H1 (cell line): ENCODE measurements at regions not wholly inside any gene's neighbourhood (a gene's known extent, or its start where the extent isn't known, plus 50 kb on each side); places are given as distances from the start of the nearest gene placed in this dataset.

Source experiments
- CTCF ChIA-PET: fragments of 300-600 bp; sonication (Branson Sonifier 250); formaldehyde crosslinking; loops from one replicate; lab custom pipeline; 2021; ENCODE audit not compliant: partially characterized antibody; lab: Charles Lee
- POLR2A ChIA-PET: fragments of 300-600 bp; sonication (Branson Sonifier 250); formaldehyde crosslinking; loops from one replicate; lab custom pipeline; 2021; ENCODE audit warnings: inconsistent platforms; ENCODE audit not compliant: partially characterized antibody; lab: Charles Lee
- DNase-seq, 2 experiments: peaks; one replicate each; pipeline versions ENCODE4 v3.0.0 to v3.0.0-alpha.2; 2010 to 2022; ENCODE audit warnings: low spot score in 2 of 2, low read depth in 1 of 2, mixed read lengths in 1 of 2
- FAIRE-seq: peaks from 2 replicates; lab custom pipeline; 2011; peaks lifted over from hg19 to GRCh38; lab: Jason Lieb, UNC
- H2AFZ ChIP-seq: 2 replicates; pipeline ENCODE4 v1.8.1; 2012; ENCODE audit warnings: low read length, inconsistent platforms
- H2AK5ac ChIP-seq: 2 replicates; pipeline ENCODE4 v1.6.1; 2013; ENCODE audit warnings: low read depth, low read length
- H2BK120ac ChIP-seq: replicated peaks from 2 replicates; pipeline ENCODE3; 2013; ENCODE audit warnings: low read depth, low read length, inconsistent platforms
- H2BK12ac ChIP-seq: 2 replicates; pipeline ENCODE4 v1.6.1; 2013; ENCODE audit warnings: low read depth, low read length
- H2BK15ac ChIP-seq: 2 replicates; pipeline ENCODE4 v1.6.1; 2013; ENCODE audit warnings: low read length
- H2BK20ac ChIP-seq: 2 replicates; pipeline ENCODE4 v1.6.1; 2013; ENCODE audit warnings: low read length
- H2BK5ac ChIP-seq: 2 replicates; pipeline ENCODE4 v1.6.1; 2013; ENCODE audit warnings: low read depth, low read length
- H3K14ac ChIP-seq: 2 replicates; pipeline ENCODE4 v1.6.1; 2013; ENCODE audit warnings: inconsistent platforms; ENCODE audit not compliant: insufficient read length
- H3K18ac ChIP-seq: 2 replicates; pipeline ENCODE4 v1.6.1; 2013; ENCODE audit warnings: low read length; ENCODE audit errors: extremely low read depth
- H3K23ac ChIP-seq: 2 replicates; pipeline ENCODE4 v1.6.1; 2013; ENCODE audit warnings: inconsistent platforms; ENCODE audit not compliant: insufficient read length
- H3K23me2 ChIP-seq: 2 replicates; pipeline ENCODE4 v1.6.1; 2013; ENCODE audit warnings: low read depth, low read length
- H3K27ac ChIP-seq: 2 replicates; pipeline ENCODE4 v1.6.1; 2011; ENCODE audit warnings: low read depth, low read length, inconsistent platforms
- H3K27me3 ChIP-seq, 4 experiments: replicated peaks in 1 of 4; 1 replicate in 1 of 4; 2 replicates in 3 of 4; pipeline versions ENCODE4 v1.6.1 to v1.8.1; 2011 to 2013; ENCODE audit warnings: low read length in 3 of 4, mild to moderate bottlenecking in 3 of 4, inconsistent platforms in 2 of 4, mixed read lengths in 2 of 4, moderate library complexity in 1 of 4; ENCODE audit not compliant: control insufficient read depth in 3 of 4, insufficient read depth in 3 of 4; ENCODE audit errors: extremely low read depth in 1 of 4
- H3K36me3 ChIP-seq, 4 experiments: 2 replicates each; pipeline versions ENCODE4 v1.6.1 to v1.8.1; 2011 to 2013; ENCODE audit warnings: mild to moderate bottlenecking in 4 of 4, low read length in 3 of 4, moderate library complexity in 2 of 4, control low read depth in 1 of 4, inconsistent platforms in 1 of 4; ENCODE audit not compliant: insufficient read depth in 4 of 4, control insufficient read depth in 2 of 4
- H3K4ac ChIP-seq: replicated peaks from 2 replicates; pipeline ENCODE3; 2013; ENCODE audit warnings: low read length, low read depth, mixed read lengths, inconsistent platforms; ENCODE audit not compliant: insufficient read length
- H3K4me1 ChIP-seq, 4 experiments: replicated peaks in 1 of 4; 1 replicate in 1 of 4; 2 replicates in 3 of 4; pipeline versions ENCODE4 v1.6.1 to v1.8.1; 2011 to 2013; ENCODE audit warnings: low read length in 3 of 4, inconsistent platforms in 2 of 4, mixed read lengths in 1 of 4; ENCODE audit not compliant: insufficient read depth in 4 of 4, control insufficient read depth in 3 of 4
- H3K4me2 ChIP-seq, 2 experiments: 2 replicates each; pipeline versions ENCODE4 v1.6.1 to v1.8.1; 2011 to 2013; ENCODE audit warnings: low read depth in 2 of 2, low read length in 2 of 2, control low read depth in 1 of 2, inconsistent platforms in 1 of 2, mild to moderate bottlenecking in 1 of 2; ENCODE audit not compliant: insufficient read depth in 1 of 2
- H3K4me3 ChIP-seq, 4 experiments: fragments of 200-600, 300-600 bp in 1 of 4; sonication (generic), shearing (Covaris generic), sonication (Bioruptor Twin) in 1 of 4; 2 replicates each; pipeline versions ENCODE4 v1.5.1 to v1.8.1; 2011 to 2016; ENCODE audit warnings: low read length in 4 of 4, low read depth in 3 of 4, control low read depth in 2 of 4, inconsistent platforms in 2 of 4, mild to moderate bottlenecking in 2 of 4, mixed read lengths in 1 of 4, moderate library complexity in 1 of 4; ENCODE audit not compliant: insufficient read depth in 2 of 4; ENCODE audit errors: extremely low read depth in 1 of 4
- H3K56ac ChIP-seq: replicated peaks from 2 replicates; pipeline ENCODE3; 2013; ENCODE audit warnings: low read depth, mild to moderate bottlenecking, mixed read lengths, low read length, inconsistent platforms; ENCODE audit not compliant: insufficient read length
- H3K79me1 ChIP-seq: 2 replicates; pipeline ENCODE4 v1.6.1; 2013; ENCODE audit warnings: low read depth, low read length, control low read depth
- H3K79me2 ChIP-seq, 2 experiments: 2 replicates each; pipeline versions ENCODE4 v1.6.1 to v1.8.1; 2012 to 2013; ENCODE audit warnings: low read length in 2 of 2, mild to moderate bottlenecking in 2 of 2, inconsistent platforms in 1 of 2; ENCODE audit not compliant: insufficient read depth in 2 of 2, control insufficient read depth in 1 of 2
- H3K9ac ChIP-seq, 4 experiments: replicated peaks in 1 of 4; 1 replicate in 1 of 4; 2 replicates in 3 of 4; pipeline versions ENCODE4 v1.6.1 to v1.8.1; 2011 to 2013; ENCODE audit warnings: low read depth in 3 of 4, low read length in 3 of 4, control low read depth in 2 of 4, mild to moderate bottlenecking in 2 of 4, moderate library complexity in 2 of 4, inconsistent platforms in 1 of 4; ENCODE audit errors: extremely low read depth in 1 of 4
- H3K9me3 ChIP-seq, 2 experiments: 2 replicates each; pipeline versions ENCODE4 v1.6.1 to v1.8.1; 2012 to 2013; ENCODE audit warnings: mild to moderate bottlenecking in 2 of 2, moderate library complexity in 2 of 2, control low read depth in 1 of 2, inconsistent platforms in 1 of 2, low read depth in 1 of 2, low read length in 1 of 2, mixed read lengths in 1 of 2; ENCODE audit not compliant: insufficient read depth in 2 of 2
- H4K20me1 ChIP-seq, 2 experiments: replicated peaks in 1 of 2; 2 replicates each; pipeline versions ENCODE3 to v1.8.1; 2011 to 2013; ENCODE audit warnings: inconsistent platforms in 2 of 2, low read length in 2 of 2, mild to moderate bottlenecking in 1 of 2; ENCODE audit not compliant: insufficient read depth in 2 of 2, control insufficient read depth in 1 of 2
- H4K5ac ChIP-seq: 2 replicates; pipeline ENCODE4 v1.6.1; 2013; ENCODE audit warnings: low read length, low read depth, mixed read lengths, inconsistent platforms; ENCODE audit not compliant: insufficient read length
- H4K8ac ChIP-seq: 2 replicates; pipeline ENCODE4 v1.8.0; 2013; ENCODE audit warnings: mild to moderate bottlenecking, moderate library complexity, low read length, inconsistent platforms; ENCODE audit not compliant: insufficient read depth; ENCODE audit errors: extremely low read depth
- H4K91ac ChIP-seq: replicated peaks from 2 replicates; pipeline ENCODE3; 2013; ENCODE audit warnings: low read length, mixed read lengths, inconsistent platforms; ENCODE audit not compliant: insufficient read length
- EGR1 ChIP-seq: IDR thresholded peaks from 2 replicates; pipeline ENCODE4 v1.6.1; 2011; ENCODE audit warnings: low read depth, low read length, borderline replicate concordance
- GTF2F1 ChIP-seq: IDR thresholded peaks from 2 replicates; pipeline ENCODE4 v1.6.1; 2012; ENCODE audit warnings: low read depth, low read length, improper control_type of control experiment, borderline replicate concordance
- MAFK ChIP-seq: IDR thresholded peaks from 2 replicates; pipeline ENCODE4 v1.6.1; 2012; ENCODE audit warnings: low read depth, mild to moderate bottlenecking, improper control_type of control experiment, low read length
- NRF1 ChIP-seq: IDR thresholded peaks from 2 replicates; pipeline ENCODE4 v1.6.1; 2011; ENCODE audit warnings: mild to moderate bottlenecking, low read depth, low read length, improper control_type of control experiment
- POLR2A ChIP-seq, 2 experiments: IDR thresholded peaks; 1 replicate in 1 of 2; 2 replicates in 1 of 2; pipeline ENCODE4 v1.6.1; 2011; ENCODE audit warnings: low read depth in 2 of 2, low read length in 2 of 2, mild to moderate bottlenecking in 2 of 2; ENCODE audit errors: control extremely low read depth in 1 of 2
- SP1 ChIP-seq: IDR thresholded peaks from 2 replicates; pipeline ENCODE4 v1.6.1; 2011; ENCODE audit warnings: low read depth, low read length
- TAF7 ChIP-seq: optimal IDR thresholded peaks from 2 replicates; pipeline ENCODE3; 2011; ENCODE audit warnings: low read depth, mild to moderate bottlenecking, inconsistent platforms, low read length, moderate library complexity, borderline replicate concordance
- WGBS, 2 experiments: shearing (Covaris generic) in 1 of 2; methylation state at CpG; one replicate each; pipeline versions ENCODE4 v1.1.6 to v1.1.7; 2013 to 2015; ENCODE audit warnings: low lambda C conversion rate in 2 of 2, mixed read lengths in 2 of 2, inconsistent platforms in 1 of 2, low coverage in 1 of 2, missing lambda C conversion rate in 1 of 2; ENCODE audit not compliant: insufficient replicate concordance in 2 of 2, insufficient coverage in 1 of 2, insufficient read length in 1 of 2; ENCODE audit errors: extremely low coverage in 1 of 2, missing lambda C conversion rate in 1 of 2; 5-methylcytosine and 5-hydroxymethylcytosine counted together

DNA sequence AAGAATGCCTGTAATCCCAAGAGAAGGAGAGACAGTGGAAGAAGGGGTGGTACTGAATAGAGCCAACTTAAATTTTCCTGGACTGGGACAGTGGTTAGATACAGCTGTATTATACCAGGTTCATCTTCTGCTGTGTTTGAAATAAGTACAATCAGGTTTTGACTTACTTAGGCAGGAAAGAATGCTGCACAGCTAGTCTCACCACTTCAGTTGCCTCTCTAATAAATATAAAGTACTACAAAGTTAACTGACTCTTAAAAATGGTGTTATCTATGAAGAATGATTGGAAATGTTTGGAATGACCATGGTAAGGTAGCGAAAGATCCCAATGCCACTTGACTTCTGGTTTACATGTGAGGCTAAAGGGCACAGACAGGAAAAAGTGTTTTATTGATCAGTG, 652.1 kb downstream of the NOVA1 start:
- H4K8ac ChIP-seq = no peak overlapping the region
- no peak overlapping the region for H4K91ac ChIP-seq
- H3K36me3 ChIP-seq = no peaks in the 10 kb centered on the region
- DNase-seq (no peak), FAIRE-seq (no peak)
- no peaks in the 10 kb centered on the region for H3K9me3 ChIP-seq
- no peak overlapping the region for H2BK5ac ChIP-seq
- H2BK12ac ChIP-seq = no peak overlapping the region
- H3K56ac ChIP-seq = no peak overlapping the region
- 100% methylated on average over 1 of the region's 1 CpG; no CpG with 5 or more reads in 1 of the 2 experiments for WGBS, 2 experiments
- H3K27me3 ChIP-seq = no peaks in the 10 kb centered on the region; a peak in 1 of 7 replicates
- no peak overlapping the region for H3K14ac ChIP-seq
- no peak overlapping the region for H3K18ac ChIP-seq
- ChIA-PET CTCF (interaction anchor here (1.2 kb wide), 1 partner anchor 12 kb away, joined by 3 read pairs; no protein-coding TSS in a partner anchor), POLR2A (no interaction called here)
- no peak overlapping the region for H3K9ac ChIP-seq
- H2AFZ ChIP-seq = no peak overlapping the region
- H3K4me3 ChIP-seq = no peak overlapping the region
- no peaks in the 10 kb centered on the region for H3K4me1 ChIP-seq
- no peaks in the 10 kb centered on the region for H3K23me2 ChIP-seq
- H3K4me2 ChIP-seq = no peak overlapping the region
- no peak overlapping the region for H2BK120ac ChIP-seq
- H4K5ac ChIP-seq = no peak overlapping the region
- H3K27ac ChIP-seq = no peak overlapping the region
- no peak overlapping the region for H2BK20ac ChIP-seq
- no peaks in the 10 kb centered on the region for H3K79me1 ChIP-seq
- H3K79me2 ChIP-seq = no peaks in the 10 kb centered on the region
- no peak overlapping the region for H2AK5ac ChIP-seq
- no peak overlapping the region for H3K4ac ChIP-seq
- H4K20me1 ChIP-seq = no peaks in the 10 kb centered on the region
- H2BK15ac ChIP-seq = no peak overlapping the region
- no peak overlapping the region for H3K23ac ChIP-seq
- TF ChIP-seq POLR2A (IDR thresholded peaks at IDR 0.05; ENCODE audit: control extremely low read depth in 1 of 2, low read depth in 2 of 2, low read length in 2 of 2) = no peak
- no peak for TF ChIP-seq NRF1
- TF ChIP-seq SP1 = no peak
- TF ChIP-seq GTF2F1 = no peak
- no peak for TF ChIP-seq EGR1
- TF ChIP-seq MAFK = no peak
- TF ChIP-seq TAF7 = no peak
